AG04449 (cell line): ENCODE measurements at regions not wholly inside any gene's neighbourhood (a gene's known extent, or its start where the extent isn't known, plus 50 kb on each side); places are given as distances from the start of the nearest gene placed in this dataset.

Experiments used
- CTCF ChIA-PET: fragments of 350-600 bp; formaldehyde crosslinking; extraction: SDS; loops from one replicate; lab custom pipeline; 2021; ENCODE audit warnings: antibody characterized with exemption; lab: Yijun Ruan, JAX
- POLR2A ChIA-PET: fragments of 400-600, 350-600 bp; formaldehyde crosslinking; extraction: SDS; loops from one replicate; lab custom pipeline; 2020; ENCODE audit warnings: antibody characterized with exemption, inconsistent platforms; lab: Yijun Ruan, JAX
- DNase-seq: peaks from one replicate; pipeline ENCODE4 v3.0.0-alpha.2; 2010; ENCODE audit warnings: low read depth, low spot score
- H3K4me3 ChIP-seq: 2 replicates; pipeline ENCODE4 v1.5.1; 2011; ENCODE audit warnings: low read depth, mild to moderate bottlenecking, control low read depth, low read length
- TF ChIP-seq, protein P1 (sequence below): IDR thresholded peaks from one replicate; pipeline ENCODE4 v1.5.1; 2011; ENCODE audit warnings: mild to moderate bottlenecking, moderate library complexity, low read length, control low read depth, inconsistent platforms; ENCODE audit not compliant: insufficient read depth; ENCODE audit errors: missing control alignments

DNA sequence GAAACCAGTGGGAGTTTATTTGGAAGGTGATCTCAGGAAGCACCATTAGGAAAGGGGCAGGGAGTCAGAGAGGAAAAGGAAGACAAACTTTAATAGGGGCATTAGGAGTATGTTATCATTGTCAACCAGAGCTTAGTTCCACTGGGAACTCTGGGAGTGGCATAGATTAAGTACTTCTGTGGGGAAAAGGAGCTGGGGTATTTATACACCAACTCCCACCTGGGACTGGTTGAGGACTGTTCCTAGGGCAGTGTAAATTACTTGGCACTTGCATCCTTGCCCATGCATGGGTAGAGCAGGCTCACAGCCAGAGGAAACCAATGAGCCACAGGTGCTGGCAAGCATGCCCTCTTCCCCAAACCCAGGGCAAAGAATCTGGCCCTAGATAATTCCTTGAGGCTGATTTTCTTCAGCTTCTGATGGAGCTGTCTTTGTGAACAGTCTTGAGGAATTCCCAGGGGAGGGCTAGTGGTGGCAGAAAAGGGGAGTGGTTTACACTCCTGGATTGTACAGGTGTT lies 541.2 kb downstream of the MIAT start:
- ChIA-PET POLR2A (no interaction called here), CTCF (interaction anchor here (1.0 to 2.2 kb wide), 2 partner anchors 14 to 52 kb away, joined by 3 to 5 read pairs; no protein-coding TSS in a partner anchor)
- no peak for DNase-seq
- TF ChIP-seq, protein P1, sequence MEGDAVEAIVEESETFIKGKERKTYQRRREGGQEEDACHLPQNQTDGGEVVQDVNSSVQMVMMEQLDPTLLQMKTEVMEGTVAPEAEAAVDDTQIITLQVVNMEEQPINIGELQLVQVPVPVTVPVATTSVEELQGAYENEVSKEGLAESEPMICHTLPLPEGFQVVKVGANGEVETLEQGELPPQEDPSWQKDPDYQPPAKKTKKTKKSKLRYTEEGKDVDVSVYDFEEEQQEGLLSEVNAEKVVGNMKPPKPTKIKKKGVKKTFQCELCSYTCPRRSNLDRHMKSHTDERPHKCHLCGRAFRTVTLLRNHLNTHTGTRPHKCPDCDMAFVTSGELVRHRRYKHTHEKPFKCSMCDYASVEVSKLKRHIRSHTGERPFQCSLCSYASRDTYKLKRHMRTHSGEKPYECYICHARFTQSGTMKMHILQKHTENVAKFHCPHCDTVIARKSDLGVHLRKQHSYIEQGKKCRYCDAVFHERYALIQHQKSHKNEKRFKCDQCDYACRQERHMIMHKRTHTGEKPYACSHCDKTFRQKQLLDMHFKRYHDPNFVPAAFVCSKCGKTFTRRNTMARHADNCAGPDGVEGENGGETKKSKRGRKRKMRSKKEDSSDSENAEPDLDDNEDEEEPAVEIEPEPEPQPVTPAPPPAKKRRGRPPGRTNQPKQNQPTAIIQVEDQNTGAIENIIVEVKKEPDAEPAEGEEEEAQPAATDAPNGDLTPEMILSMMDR: no peak
- H3K4me3 ChIP-seq: no peak overlapping the region

DNA sequence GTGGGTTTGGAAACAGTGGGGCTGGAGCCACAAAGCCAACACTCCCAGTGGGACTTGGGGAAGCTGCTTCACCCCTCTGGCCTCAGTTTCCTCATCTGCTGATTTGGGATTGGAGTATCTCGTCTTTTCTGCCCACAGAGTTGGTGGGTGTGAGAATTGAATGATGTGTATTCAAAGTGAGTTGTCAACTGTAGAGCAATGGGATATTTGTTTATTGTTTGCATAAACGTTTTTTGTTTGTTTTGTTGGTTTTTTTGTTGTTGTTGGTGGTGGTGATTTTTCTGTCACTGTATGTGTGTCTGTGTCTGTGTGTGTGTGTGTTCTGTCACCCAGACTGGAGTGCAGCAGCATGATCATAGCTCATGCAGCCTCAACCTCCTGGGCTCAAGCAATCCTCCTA lies 542.0 kb downstream of the MIAT start:
- no peak for DNase-seq
- ChIA-PET CTCF (interaction anchor here (0.8 to 2.2 kb wide), 3 partner anchors 14 to 521 kb away, joined by 3 to 5 read pairs (median 3); no protein-coding TSS in a partner anchor), POLR2A (no interaction called here)
- TF ChIP-seq, protein P1: no peak
- no peak overlapping the region for H3K4me3 ChIP-seq

DNA sequence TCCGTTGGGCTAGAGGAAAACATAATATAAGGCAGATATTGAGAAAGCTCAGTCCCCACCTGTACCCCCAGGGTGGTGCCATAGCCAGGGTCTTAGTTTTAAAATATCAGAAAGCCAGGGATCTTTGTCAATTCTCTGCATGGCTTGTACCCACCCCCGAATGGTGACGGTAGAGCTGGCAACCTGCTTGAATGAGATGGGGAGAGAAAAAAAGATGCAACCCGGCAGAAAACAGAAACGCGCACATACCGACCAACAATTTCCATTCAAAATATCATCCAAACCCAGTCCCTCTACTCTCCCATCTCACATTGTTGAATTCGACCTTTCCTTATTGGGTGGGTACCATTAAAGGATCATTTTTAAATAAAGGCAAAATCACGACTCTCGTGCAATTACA lies 543.9 kb downstream of the MIAT start:
- H3K4me3 ChIP-seq: no peak overlapping the region
- ChIA-PET CTCF (no interaction called here), POLR2A (interaction anchor here (0.6 kb wide), 1 partner anchor 715 kb away, joined by 3 read pairs; no protein-coding TSS in a partner anchor)
- TF ChIP-seq, protein P1: no peak
- DNase-seq: no peak

DNA sequence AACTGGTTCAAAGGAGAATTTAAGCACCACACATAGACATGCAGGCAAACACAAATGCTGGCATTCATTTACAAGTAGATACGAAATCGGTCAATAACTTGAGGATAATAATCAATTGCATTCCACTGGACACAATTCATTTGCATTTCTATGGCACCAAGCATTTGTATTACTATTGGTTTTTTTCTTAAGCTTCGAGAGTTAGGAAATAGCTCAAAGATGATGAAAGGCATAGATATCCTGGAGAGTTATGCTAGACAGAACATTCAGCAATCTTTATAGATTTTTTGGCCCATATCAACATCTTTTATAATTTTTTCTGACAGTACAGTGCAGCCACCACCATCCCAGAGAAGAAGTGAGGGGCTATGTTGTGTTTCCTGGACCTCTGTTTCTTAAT lies 544.4 kb downstream of the MIAT start:
- TF ChIP-seq, protein P1: no peak
- DNase-seq: no peak
- CTCF ChIA-PET: no interaction called here
- no peak overlapping the region for H3K4me3 ChIP-seq
- POLR2A ChIA-PET: no interaction called here

DNA sequence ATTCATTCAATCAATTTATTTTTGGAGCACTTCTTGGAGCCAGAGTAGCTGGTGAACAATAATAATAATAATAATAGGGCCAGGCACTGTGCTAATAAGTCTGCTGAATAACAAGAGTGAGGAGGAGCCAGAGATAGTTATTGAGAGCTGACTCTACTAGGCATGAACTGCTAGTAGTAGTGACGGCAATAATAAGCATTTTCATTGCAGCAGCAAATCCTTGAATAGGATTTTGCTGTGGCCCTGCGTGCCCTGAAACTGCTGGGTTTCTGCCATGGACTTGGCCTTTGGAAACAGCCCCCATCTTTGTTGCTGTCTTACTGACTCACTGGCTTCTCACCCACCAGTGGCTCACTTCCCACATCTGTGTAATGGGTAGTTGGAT lies 545.9 kb downstream of the MIAT start:
- DNase-seq: no peak
- POLR2A ChIA-PET: interaction anchor here (1.3 kb wide), 1 partner anchor 33 kb away, joined by 3 read pairs; no protein-coding TSS in a partner anchor
- CTCF ChIA-PET: interaction anchor here (1.4 kb wide), 1 partner anchor 446 kb away, joined by 3 read pairs; no protein-coding TSS in a partner anchor

DNA sequence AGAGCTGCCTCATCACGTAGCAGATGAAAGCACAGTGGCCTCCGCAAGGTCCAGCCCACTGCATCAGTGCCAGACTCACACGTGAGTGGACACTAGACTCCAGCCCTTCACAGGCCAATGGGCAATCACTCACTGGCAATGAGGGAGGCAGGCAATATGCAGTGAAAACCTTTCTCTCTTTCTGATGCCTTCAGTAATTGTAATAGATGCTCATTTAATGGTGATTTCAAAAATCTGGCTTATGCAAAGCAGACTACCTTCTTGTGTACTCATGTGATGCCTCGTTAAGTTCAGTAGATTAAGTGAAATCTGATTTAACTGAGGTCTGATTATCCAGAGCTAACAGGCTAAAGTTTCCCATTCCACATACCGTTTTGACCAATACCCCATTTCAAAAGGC lies 546.9 kb downstream of the MIAT start:
- H3K4me3 ChIP-seq: no peak overlapping the region
- ChIA-PET POLR2A (no interaction called here), CTCF (interaction anchor here (1.0 kb wide), 1 partner anchor 66 kb away, joined by 3 read pairs; no protein-coding TSS in a partner anchor)
- no peak for DNase-seq
- TF ChIP-seq, protein P1: no peak

More for the DNA sequence above, 545.9 kb downstream of the MIAT start:
- no peak overlapping the region for H3K4me3 ChIP-seq
- TF ChIP-seq, protein P1: no peak
